Psoas muscle (tissue), 7 donors: ENCODE measurements at regions not wholly inside any gene's neighbourhood (a gene's known extent, or its start where the extent isn't known, plus 50 kb on each side); places are given as distances from the start of the nearest gene placed in this dataset.

Experiments used
- ATAC-seq, 4 donors: fragments of 200-7000 bp; cut with Tn5 transposase; one replicate each; pipeline ENCODE4 v1.9.1; 2020; ENCODE audit warnings: moderate library complexity in 3 of 4, mild to moderate bottlenecking in 2 of 4
- DNase-seq, 2 donors: peaks; one replicate each; pipeline ENCODE4 v3.0.0-alpha.2; 2020
- H3K27ac ChIP-seq: fragments of 200-600 bp; one replicate; pipeline ENCODE4 v1.8.0; 2022
- H3K27me3 ChIP-seq, 3 donors: fragments of 200-600 bp in 1 of 3; one replicate each; pipeline versions ENCODE4 v1.6.1 to v1.8.0; 2013 to 2022; ENCODE audit warnings: low read length in 2 of 3, mild to moderate bottlenecking in 2 of 3, moderate library complexity in 1 of 3; ENCODE audit not compliant: insufficient read depth in 3 of 3
- H3K36me3 ChIP-seq, 2 donors: fragments of 200-600 bp in 1 of 2; one replicate each; pipeline versions ENCODE4 v1.6.1 to v1.8.0; 2013 to 2022; ENCODE audit warnings: low read depth in 1 of 2, mild to moderate bottlenecking in 1 of 2, moderate library complexity in 1 of 2; ENCODE audit not compliant: insufficient read depth in 1 of 2
- H3K4me1 ChIP-seq: fragments of 200-600 bp; one replicate; pipeline ENCODE4 v1.8.0; 2022
- H3K4me3 ChIP-seq: fragments of 200-600 bp; one replicate; pipeline ENCODE4 v1.8.0; 2022; ENCODE audit warnings: mild to moderate bottlenecking
- H3K9me3 ChIP-seq: fragments of 200-600 bp; one replicate; pipeline ENCODE4 v1.8.0; 2022
- WGBS, 3 donors: extraction: QIAGEN DNeasy Blood & Tissue Kit; methylation state at CpG; one replicate each; pipeline versions ENCODE4 v1.1.6 to v1.1.7; 2013; 5-methylcytosine and 5-hydroxymethylcytosine counted together
- intact Hi-C, 2 donors: fragments of 100-400 bp; cut with DNase I; formaldehyde crosslinking; loops; one replicate each; pipeline versions ENCODE4 v1.11.0 to v1.14.2; 2022
- TF ChIP-seq, protein P1 (sequence below): fragments of 200-600 bp; IDR thresholded peaks from one replicate; pipeline ENCODE4 v1.8.0; 2022; ENCODE audit warnings: antibody characterized with exemption
- donor health status: healthy with polysubstance abuse.
- donor health status: DM: no; HTN: no; CAD: no; lungs with moderate emphysema.
- donor health status: Bipolar disorder and iron deficiency.
- donor health status: healthy.
- donor health status: DM: yes; HTN: yes; CAD: no.
- donor health status: DM: no; HTN: no; CAD: no.
- donor health status: DM: yes; HTN: yes; CAD: no.

- no peaks in the 10 kb centered on the region for H3K36me3 ChIP-seq
- no peaks in the 10 kb centered on the region for H3K27me3 ChIP-seq
- no peak overlapping the region for H3K27ac ChIP-seq
- H3K4me3 ChIP-seq: no peak overlapping the region
- intact Hi-C loops: no loop called here
- TF ChIP-seq, protein P1, sequence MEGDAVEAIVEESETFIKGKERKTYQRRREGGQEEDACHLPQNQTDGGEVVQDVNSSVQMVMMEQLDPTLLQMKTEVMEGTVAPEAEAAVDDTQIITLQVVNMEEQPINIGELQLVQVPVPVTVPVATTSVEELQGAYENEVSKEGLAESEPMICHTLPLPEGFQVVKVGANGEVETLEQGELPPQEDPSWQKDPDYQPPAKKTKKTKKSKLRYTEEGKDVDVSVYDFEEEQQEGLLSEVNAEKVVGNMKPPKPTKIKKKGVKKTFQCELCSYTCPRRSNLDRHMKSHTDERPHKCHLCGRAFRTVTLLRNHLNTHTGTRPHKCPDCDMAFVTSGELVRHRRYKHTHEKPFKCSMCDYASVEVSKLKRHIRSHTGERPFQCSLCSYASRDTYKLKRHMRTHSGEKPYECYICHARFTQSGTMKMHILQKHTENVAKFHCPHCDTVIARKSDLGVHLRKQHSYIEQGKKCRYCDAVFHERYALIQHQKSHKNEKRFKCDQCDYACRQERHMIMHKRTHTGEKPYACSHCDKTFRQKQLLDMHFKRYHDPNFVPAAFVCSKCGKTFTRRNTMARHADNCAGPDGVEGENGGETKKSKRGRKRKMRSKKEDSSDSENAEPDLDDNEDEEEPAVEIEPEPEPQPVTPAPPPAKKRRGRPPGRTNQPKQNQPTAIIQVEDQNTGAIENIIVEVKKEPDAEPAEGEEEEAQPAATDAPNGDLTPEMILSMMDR: no peak
- H3K9me3 ChIP-seq: peaks cover 4% of the 10 kb centered on the region
- no peak for DNase-seq
- H3K4me1 ChIP-seq: no peaks in the 10 kb centered on the region
- no peak for ATAC-seq
- WGBS, 3 donors: 35 to 42% (median 38%) methylated on average over 4 of the region's 4 CpGs
Observed at GRCh38 chr5:4780633-4781032, 359.5 kb upstream of the ADAMTS16 start.

DNA sequence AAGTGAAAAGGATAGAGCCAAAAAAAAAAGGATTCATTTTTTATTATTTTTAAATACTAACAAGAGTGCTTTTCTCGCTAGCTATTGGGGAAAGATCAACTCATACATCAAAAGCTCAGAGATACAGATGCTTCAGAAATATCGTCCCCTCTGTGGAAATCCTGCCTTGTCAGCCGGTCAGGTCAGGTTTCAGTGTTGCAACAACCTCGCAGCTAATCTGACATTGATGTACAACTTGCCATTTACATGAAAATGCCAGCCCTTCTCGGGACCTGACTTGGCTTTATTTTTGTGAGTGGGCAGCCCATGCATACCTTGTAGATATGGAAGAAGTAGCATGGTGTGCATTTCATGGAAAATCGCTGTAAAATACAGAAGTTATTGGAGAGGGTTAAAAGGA lies 358.8 kb upstream of the ADAMTS16 start:
- Histone ChIP-seq H3K27ac (no peak overlapping the region), H3K27me3 (no peaks in the 10 kb centered on the region), H3K4me3 (no peak overlapping the region), H3K36me3 (no peaks in the 10 kb centered on the region), H3K4me1 (no peaks in the 10 kb centered on the region), H3K9me3 (peaks cover 4% of the 10 kb centered on the region)
- TF ChIP-seq, protein P1: no peak
- DNase-seq: no peak
- no peak for ATAC-seq
- WGBS, 3 donors: 36 to 45% (median 43%) methylated on average over 6 of the region's 6 CpGs
- intact Hi-C loops: no loop called here

GRCh38 chr5:4785971-4786370 lies 354.2 kb upstream of the ADAMTS16 start:
- H3K9me3 ChIP-seq: peaks cover 4% of the 10 kb centered on the region
- WGBS, 3 donors: 61 to 73% (median 66%) methylated on average over 1 of the region's 1 CpG
- no peak overlapping the region for H3K4me3 ChIP-seq
- H3K27ac ChIP-seq: no peak overlapping the region
- TF ChIP-seq, protein P1: no peak
- no peaks in the 10 kb centered on the region for H3K4me1 ChIP-seq
- intact Hi-C loops: no loop called here
- DNase-seq: no peak
- H3K27me3 ChIP-seq: no peaks in the 10 kb centered on the region
- ATAC-seq: no peak
- H3K36me3 ChIP-seq: no peaks in the 10 kb centered on the region

DNA sequence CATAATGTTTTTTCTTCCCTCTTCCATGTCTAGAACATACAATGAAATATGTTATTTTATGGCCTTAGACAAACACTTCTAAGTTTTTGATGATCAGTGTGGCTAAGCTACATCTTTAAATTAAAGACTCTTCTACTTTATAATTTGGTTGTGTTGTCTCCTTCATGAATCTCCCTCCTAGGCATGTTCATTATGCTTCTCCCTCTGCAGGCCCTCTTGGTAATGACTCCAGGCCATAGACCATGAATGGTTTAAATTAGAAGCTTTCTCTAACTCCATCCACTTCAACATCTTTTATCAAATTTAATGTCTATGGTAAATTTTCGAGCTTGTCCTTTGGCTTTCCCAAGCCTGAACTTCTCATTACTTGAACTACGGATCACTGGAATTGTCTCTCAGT lies 342.7 kb upstream of the ADAMTS16 start:
- no peaks in the 10 kb centered on the region for H3K36me3 ChIP-seq
- WGBS, 3 donors: 84 to 87% (median 85%) methylated on average over 2 of the region's 2 CpGs
- no peak for DNase-seq

DNA sequence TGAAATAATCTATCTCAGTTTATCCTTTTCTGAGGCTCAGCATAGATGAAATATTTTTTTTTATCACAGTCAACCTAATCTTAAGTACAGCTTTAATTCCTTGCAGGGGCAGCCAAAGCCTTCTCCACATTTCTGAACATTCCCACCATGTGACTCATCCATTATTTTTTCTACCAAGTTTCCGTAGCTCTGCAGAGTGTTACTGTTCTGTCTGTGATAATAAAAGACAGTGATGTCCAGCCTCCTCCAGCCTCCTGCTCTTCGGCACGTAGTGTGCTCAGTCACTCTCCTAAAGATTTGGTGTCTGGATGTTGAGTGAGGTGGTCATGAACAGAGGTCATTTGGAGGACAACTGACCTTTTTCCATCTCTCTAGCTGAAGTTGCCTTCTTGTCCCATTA lies 338.1 kb upstream of the ADAMTS16 start:
- Histone ChIP-seq H3K4me1 (no peaks in the 10 kb centered on the region), H3K27ac (no peak overlapping the region), H3K27me3 (no peaks in the 10 kb centered on the region), H3K36me3 (no peaks in the 10 kb centered on the region), H3K4me3 (no peak overlapping the region), H3K9me3 (no peaks in the 10 kb centered on the region)
- intact Hi-C loops: no loop called here
- TF ChIP-seq, protein P1: no peak
- WGBS, 3 donors: 31 to 35% (median 32%) methylated on average over 3 of the region's 3 CpGs
- DNase-seq (no peak), ATAC-seq (no peak)

More for the DNA sequence above, 342.7 kb upstream of the ADAMTS16 start:
- Histone ChIP-seq H3K9me3 (no peaks in the 10 kb centered on the region), H3K27me3 (no peaks in the 10 kb centered on the region), H3K27ac (no peak overlapping the region), H3K4me1 (no peaks in the 10 kb centered on the region), H3K4me3 (no peak overlapping the region)
- no peak for ATAC-seq
- intact Hi-C loops: no loop called here
- TF ChIP-seq, protein P1: no peak
